ENCODE measurements at regions not wholly inside any gene's neighbourhood (a gene's known extent, or its start where the extent isn't known, plus 50 kb on each side); places are given as distances from the start of the nearest gene placed in this dataset.
A peak's percentile ranks its signal among the peaks of the same experiment; 100 is the strongest.
"Not testable (repeated sequence)": the region's sequence is repeated elsewhere in the genome, so short reads cannot be mapped to it uniquely, and the experiment has no call there.

- DNase-seq (ENCODE audit: low read depth): no peak
Observed at GRCh38 chr6:135722190-135722589, 129.3 kb upstream of the PDE7B start.

- peak; percentile 59 for DNase-seq (ENCODE audit: low read depth)
Observed at GRCh38 chr6:135722679-135723078, 128.8 kb upstream of the PDE7B start.

GRCh38 chr6:135728589-135728988 lies 122.9 kb upstream of the PDE7B start:
- no peak for DNase-seq (ENCODE audit: low read depth)

- no peak for DNase-seq (ENCODE audit: low read depth)
Observed at GRCh38 chr6:135731116-135731515, 120.4 kb upstream of the PDE7B start.

- DNase-seq (ENCODE audit: low read depth): not testable (repeated sequence)
Observed at GRCh38 chr6:135736351-135736750, 115.2 kb upstream of the PDE7B start.

- DNase-seq (ENCODE audit: low read depth): no peak
Observed at GRCh38 chr6:135738636-135739035, 112.9 kb upstream of the PDE7B start.

- DNase-seq (ENCODE audit: low read depth): peak; percentile 9
Observed at GRCh38 chr6:135739288-135739687, 112.2 kb upstream of the PDE7B start.

GRCh38 chr6:135740580-135740979 lies 110.9 kb upstream of the PDE7B start:
- DNase-seq (ENCODE audit: low read depth): no peak

GRCh38 chr6:135743476-135743875 lies 108.0 kb upstream of the PDE7B start:
- no peak for DNase-seq (ENCODE audit: low read depth)

- no peak for DNase-seq (ENCODE audit: low read depth)
Observed at GRCh38 chr6:135748189-135748588, 103.3 kb upstream of the PDE7B start.

- no peak for DNase-seq (ENCODE audit: low read depth)
Observed at GRCh38 chr6:135750081-135750480, 101.4 kb upstream of the PDE7B start.

- no peak for DNase-seq (ENCODE audit: low read depth)
Observed at GRCh38 chr6:135753196-135753595, 98.3 kb upstream of the PDE7B start.

GRCh38 chr6:135759831-135760230 lies 91.7 kb upstream of the PDE7B start:
- no peak for DNase-seq (ENCODE audit: low read depth)

GRCh38 chr6:135774006-135774405 lies 77.5 kb upstream of the PDE7B start:
- DNase-seq (ENCODE audit: low read depth): no peak

GRCh38 chr6:135779213-135779612 lies 72.3 kb upstream of the PDE7B start:
- no peak for DNase-seq (ENCODE audit: low read depth)

GRCh38 chr6:135780326-135780725 lies 71.2 kb upstream of the PDE7B start:
- DNase-seq (ENCODE audit: low read depth): no peak

- DNase-seq (ENCODE audit: low read depth): no peak
Observed at GRCh38 chr6:135782546-135782945, 69.0 kb upstream of the PDE7B start.

- DNase-seq (ENCODE audit: low read depth): no peak
Observed at GRCh38 chr6:135784507-135784906, 67.0 kb upstream of the PDE7B start.

- DNase-seq (ENCODE audit: low read depth): no peak
Observed at GRCh38 chr6:135789375-135790050, 62.0 kb upstream of the PDE7B start.

- DNase-seq (ENCODE audit: low read depth): no peak
Observed at GRCh38 chr6:135791441-135791840, 60.1 kb upstream of the PDE7B start.

GRCh38 chr6:135796643-135797305 lies 54.7 kb upstream of the PDE7B start:
- no peak for DNase-seq (ENCODE audit: low read depth)

GRCh38 chr6:135797361-135797760 lies 54.1 kb upstream of the PDE7B start:
- no peak for DNase-seq (ENCODE audit: low read depth)

GRCh38 chr6:135798751-135799515 lies 52.6 kb upstream of the PDE7B start:
- DNase-seq (ENCODE audit: low read depth): no peak
